HUES48 (cell line): ENCODE measurements at regions not wholly inside any gene's neighbourhood (a gene's known extent, or its start where the extent isn't known, plus 50 kb on each side); places are given as distances from the start of the nearest gene placed in this dataset.

Source experiments
- H3K27ac ChIP-seq: one replicate; pipeline ENCODE4 v1.7.0; 2013; ENCODE audit warnings: low read depth, low read length, inconsistent platforms
- H3K27me3 ChIP-seq: 2 replicates; pipeline ENCODE4 v1.6.1; 2013; ENCODE audit warnings: mild to moderate bottlenecking, low read length; ENCODE audit not compliant: control insufficient read depth, insufficient read depth
- H3K36me3 ChIP-seq: 2 replicates; pipeline ENCODE4 v1.6.1; 2013; ENCODE audit warnings: low read length; ENCODE audit not compliant: control insufficient read depth, insufficient read depth
- H3K4me1 ChIP-seq: 2 replicates; pipeline ENCODE4 v1.6.1; 2013; ENCODE audit warnings: mild to moderate bottlenecking, low read length; ENCODE audit not compliant: control insufficient read depth, insufficient read depth
- H3K4me3 ChIP-seq: 2 replicates; pipeline ENCODE4 v1.5.1; 2013; ENCODE audit warnings: mild to moderate bottlenecking, low read depth, low read length
- H3K9ac ChIP-seq: 2 replicates; pipeline ENCODE4 v1.6.1; 2013; ENCODE audit warnings: mild to moderate bottlenecking, low read depth, low read length, moderate library complexity
- H3K9me3 ChIP-seq: 2 replicates; pipeline ENCODE4 v1.6.1; 2013; ENCODE audit warnings: low read length; ENCODE audit not compliant: control insufficient read depth, insufficient read depth

DNA sequence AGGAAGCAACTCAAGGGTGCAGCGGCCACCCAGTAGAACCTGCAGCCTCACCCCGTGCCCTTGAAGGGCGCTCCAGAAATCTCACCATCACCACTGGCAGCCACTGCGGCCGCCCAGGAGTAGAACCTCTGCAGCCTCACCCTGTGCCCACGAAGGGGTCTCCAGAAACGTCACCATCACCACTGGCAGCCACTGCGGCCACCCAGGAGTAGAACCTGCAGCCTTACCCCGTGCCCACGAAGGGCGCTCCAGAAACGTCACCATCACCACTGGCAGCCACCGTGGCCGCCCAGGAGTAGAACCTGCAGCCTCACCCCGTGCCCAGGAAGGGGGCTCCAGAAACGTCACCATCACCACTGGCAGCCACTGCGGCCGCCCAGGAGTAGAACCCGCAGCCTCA, 336.0 kb downstream of the TEX29 start:
- Histone ChIP-seq H3K9me3 (no peaks in the 10 kb centered on the region), H3K4me1 (peaks cover 19% of the 10 kb centered on the region), H3K27ac (no peak overlapping the region), H3K27me3 (peaks cover 4% of the 10 kb centered on the region; the same call in 1 of the 2 replicates), H3K36me3 (no peaks in the 10 kb centered on the region), H3K4me3 (no peak overlapping the region), H3K9ac (no peak overlapping the region)

DNA sequence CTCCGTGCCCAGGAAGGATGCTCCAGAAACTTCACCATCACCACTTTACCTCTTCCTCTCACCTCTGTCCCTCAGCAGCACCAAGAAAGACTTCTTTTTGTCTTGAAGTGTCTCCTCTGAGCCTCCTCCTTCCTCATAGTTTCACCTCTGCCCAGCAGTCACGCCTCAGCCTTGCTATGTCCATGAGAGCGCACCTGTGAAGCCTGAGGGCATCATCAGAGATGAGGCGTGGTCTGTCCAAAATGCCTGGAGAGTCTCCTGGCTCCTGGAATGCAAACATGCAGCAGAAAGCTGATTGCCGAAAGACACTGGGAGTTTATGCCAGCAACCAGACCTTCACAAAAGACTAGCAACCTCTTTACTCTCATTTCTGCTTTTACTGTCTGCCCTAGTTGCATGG, 336.6 kb downstream of the TEX29 start:
- Histone ChIP-seq H3K4me3 (no peak overlapping the region), H3K4me1 (peaks cover 19% of the 10 kb centered on the region), H3K9ac (no peak overlapping the region), H3K27ac (no peak overlapping the region), H3K9me3 (no peaks in the 10 kb centered on the region), H3K36me3 (no peaks in the 10 kb centered on the region), H3K27me3 (peaks cover 4% of the 10 kb centered on the region; the same call in 1 of the 2 replicates)

DNA sequence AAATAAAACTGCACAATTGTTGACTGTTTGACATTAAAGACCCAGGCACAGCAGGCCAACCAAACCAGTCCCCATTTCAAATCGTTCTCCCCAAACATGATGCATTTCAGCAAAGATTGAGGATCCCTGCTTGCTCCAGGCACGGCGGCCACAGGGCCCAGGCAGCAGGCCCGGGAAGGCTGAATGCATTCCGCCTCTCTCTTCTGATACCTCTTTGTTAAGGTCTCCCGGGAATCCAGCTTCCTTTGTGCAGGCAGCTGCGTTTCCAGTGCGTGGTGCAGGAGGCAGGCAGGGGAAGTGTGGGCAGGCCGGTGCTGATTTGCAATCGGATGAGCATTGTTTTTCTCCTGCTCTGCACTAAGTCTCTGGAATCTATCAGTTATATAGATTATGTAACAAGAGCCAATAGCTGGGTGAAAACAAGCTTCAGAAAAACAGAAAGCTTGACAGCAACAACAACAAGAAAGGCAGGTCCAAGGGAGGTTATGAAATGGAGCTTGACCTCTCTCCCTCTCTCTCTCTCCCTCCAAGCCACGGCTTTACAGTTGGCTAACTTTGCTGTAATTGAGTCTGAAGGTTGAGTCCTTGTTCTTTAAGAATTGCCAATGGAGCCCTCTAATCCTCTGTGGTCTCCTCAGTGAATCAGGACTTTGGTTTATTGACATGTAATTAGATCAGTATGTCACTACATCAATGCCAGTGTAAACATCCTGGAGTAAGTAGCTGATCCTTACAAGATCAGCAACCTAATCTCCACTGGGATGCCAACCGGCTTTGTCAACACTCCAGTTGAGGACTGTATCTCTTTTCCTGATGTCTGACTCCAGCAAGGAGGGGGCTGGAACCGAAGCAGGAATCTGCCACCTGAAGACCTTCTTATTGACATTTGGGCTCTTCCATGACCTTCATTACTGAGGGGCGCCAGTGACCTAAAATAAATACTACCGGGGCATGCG, 338.0 kb downstream of the TEX29 start:
- Histone ChIP-seq H3K27me3 (peaks cover 4% of the 10 kb centered on the region; the same call in 1 of the 2 replicates), H3K4me3 (no peak overlapping the region), H3K27ac (peak overlapping the region; percentile 12), H3K36me3 (no peaks in the 10 kb centered on the region), H3K4me1 (peaks cover 19% of the 10 kb centered on the region), H3K9ac (peak overlapping the region; percentile 14; the same call in 1 of the 2 replicates), H3K9me3 (no peaks in the 10 kb centered on the region)

DNA sequence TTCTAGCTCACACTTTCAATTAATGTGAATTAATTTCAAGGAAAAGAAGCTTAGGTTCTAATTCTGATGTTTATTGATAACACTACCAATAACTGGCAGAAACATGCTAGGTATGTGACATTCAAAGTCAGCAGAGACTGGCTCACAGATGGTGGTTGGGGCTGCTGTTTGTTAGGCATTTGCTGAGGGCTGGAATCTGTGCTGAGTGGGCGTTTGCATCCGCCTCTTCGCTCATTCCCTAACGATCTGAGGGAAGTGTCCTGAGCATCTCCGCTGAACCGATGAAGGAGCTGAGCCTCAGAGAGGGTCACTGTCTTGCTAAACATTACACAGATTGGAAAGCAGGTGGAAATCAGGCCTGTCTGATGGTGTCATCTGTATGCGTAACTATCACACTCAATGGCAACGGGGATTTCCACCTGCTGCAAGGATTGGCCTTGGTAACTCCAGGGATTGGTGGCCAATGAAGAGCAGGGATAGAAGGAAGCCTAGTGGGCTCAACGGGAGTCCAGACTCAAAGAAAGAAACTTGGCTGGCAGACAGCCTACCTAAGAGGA, 338.9 kb downstream of the TEX29 start:
- Histone ChIP-seq H3K27ac (no peak overlapping the region), H3K9ac (no peak overlapping the region), H3K36me3 (no peaks in the 10 kb centered on the region), H3K4me1 (peaks cover 19% of the 10 kb centered on the region), H3K4me3 (no peak overlapping the region), H3K9me3 (no peaks in the 10 kb centered on the region), H3K27me3 (peaks cover 4% of the 10 kb centered on the region; the same call in 1 of the 2 replicates)

DNA sequence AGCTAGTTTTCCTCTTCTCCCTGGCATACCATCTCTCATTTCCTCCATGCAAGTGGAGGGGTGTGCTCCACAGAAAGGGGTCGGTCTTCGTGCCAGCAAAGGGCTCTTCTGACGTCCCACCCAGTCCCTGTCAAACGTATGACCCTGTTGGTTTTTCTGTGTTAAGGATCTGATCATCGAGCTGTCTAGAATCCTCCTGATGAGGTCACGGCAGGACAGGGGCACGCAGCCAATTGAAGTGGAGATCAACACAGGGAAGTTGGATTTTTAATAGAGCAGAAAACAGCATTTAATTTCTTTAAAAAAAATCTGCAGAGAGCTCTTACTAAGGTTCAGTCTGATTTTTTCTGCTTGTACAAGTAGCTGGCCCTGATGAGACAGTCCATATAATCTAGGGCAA, 339.4 kb downstream of the TEX29 start:
- peaks cover 4% of the 10 kb centered on the region; the same call in 1 of the 2 replicates for H3K27me3 ChIP-seq
- peaks cover 19% of the 10 kb centered on the region for H3K4me1 ChIP-seq
- H3K27ac ChIP-seq: no peak overlapping the region
- H3K4me3 ChIP-seq: no peak overlapping the region
- H3K9ac ChIP-seq: no peak overlapping the region
- H3K9me3 ChIP-seq: no peaks in the 10 kb centered on the region
- H3K36me3 ChIP-seq: no peaks in the 10 kb centered on the region

DNA sequence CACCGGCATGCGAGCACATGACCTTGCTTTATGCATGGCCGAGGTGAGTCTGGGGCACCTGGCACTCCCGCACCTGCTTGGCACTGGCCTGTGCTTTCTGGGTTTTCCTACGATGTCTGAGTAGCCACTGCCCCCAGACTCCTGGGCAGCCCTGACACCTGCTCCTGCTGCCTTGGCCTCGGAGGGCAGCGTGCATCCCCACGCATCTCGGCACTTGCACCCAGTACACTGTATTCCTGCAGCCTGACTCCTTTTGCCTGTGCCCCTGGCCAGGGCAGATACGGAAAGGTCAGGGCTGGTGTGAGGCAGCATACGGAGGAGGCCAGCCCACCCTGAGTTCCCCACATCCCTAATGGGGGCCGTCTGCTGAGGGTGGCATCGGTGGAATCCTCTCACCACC, 340.6 kb downstream of the TEX29 start:
- H3K36me3 ChIP-seq: no peaks in the 10 kb centered on the region
- H3K4me1 ChIP-seq: peaks cover 19% of the 10 kb centered on the region
- H3K27me3 ChIP-seq: peaks cover 4% of the 10 kb centered on the region; the same call in 1 of the 2 replicates
- no peaks in the 10 kb centered on the region for H3K9me3 ChIP-seq
- H3K27ac ChIP-seq: no peak overlapping the region
- H3K9ac ChIP-seq: no peak overlapping the region
- no peak overlapping the region for H3K4me3 ChIP-seq

DNA sequence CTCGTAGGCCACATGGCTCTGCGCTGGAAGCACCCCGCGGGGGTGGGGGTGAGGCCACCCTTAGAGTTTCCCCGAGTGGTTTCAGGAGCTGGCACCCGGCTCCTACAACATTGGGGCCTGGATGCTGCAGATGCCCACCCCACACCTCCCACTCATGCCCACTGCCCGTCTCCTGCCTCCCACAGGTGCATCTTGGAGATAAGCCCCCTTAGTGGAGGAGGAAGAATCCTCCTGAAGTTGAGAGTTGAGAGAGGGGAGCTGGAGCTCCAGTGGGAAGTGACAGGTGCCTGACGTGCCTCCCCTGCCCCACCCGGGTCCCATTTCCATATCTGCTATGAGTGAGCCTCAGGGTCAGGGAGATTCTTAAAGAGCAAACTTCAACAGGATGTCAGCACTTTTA, 341.3 kb downstream of the TEX29 start:
- Histone ChIP-seq H3K4me1 (peaks cover 19% of the 10 kb centered on the region), H3K27me3 (peaks cover 2% of the 10 kb centered on the region; the same call in 1 of the 2 replicates), H3K9me3 (no peaks in the 10 kb centered on the region)

DNA sequence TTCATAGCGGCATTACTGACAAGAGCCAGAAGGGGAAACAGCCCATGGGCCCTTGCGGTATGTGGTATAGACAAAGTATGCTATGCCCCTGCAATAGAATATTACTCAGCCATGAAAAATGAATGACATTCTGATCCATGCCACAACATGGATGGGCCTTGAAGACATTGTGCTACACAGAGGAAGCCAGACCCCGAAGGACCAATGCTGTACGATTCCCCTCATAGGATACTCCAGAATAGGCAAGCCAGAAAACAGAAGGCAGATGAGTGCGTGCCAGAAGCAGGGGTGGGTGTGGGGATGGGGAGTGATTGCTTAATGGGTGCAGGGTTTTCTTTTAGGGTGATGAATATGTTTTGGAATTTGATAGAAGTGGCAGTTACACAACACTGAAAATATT, 342.0 kb downstream of the TEX29 start:
- no peak overlapping the region for H3K27ac ChIP-seq
- H3K4me3 ChIP-seq: no peak overlapping the region
- peaks cover 19% of the 10 kb centered on the region for H3K4me1 ChIP-seq
- no peaks in the 10 kb centered on the region for H3K27me3 ChIP-seq
- no peak overlapping the region for H3K9ac ChIP-seq
- no peaks in the 10 kb centered on the region for H3K9me3 ChIP-seq
- H3K36me3 ChIP-seq: no peaks in the 10 kb centered on the region

More for the DNA sequence above, 341.3 kb downstream of the TEX29 start:
- no peak overlapping the region for H3K9ac ChIP-seq
- H3K36me3 ChIP-seq: no peaks in the 10 kb centered on the region
- H3K27ac ChIP-seq: no peak overlapping the region
- H3K4me3 ChIP-seq: no peak overlapping the region

DNA sequence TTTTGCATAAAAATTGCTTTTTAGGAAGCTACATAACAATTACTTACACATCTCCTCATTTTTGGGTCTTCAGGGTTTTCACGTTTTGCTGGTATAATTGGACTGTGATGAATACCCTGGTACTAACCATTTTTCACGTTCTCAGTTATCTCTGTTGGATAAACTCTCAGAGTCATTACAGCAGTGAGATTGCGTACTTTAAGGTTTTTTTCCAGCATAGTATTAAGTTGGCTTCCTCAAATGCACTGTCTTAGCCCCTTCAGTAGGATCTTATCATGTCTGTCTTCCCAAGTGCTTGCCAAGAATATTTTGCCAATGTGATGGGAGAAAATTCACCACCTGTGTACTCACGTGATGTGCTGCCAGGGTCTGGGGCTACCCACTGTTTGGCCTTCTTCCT, 342.5 kb downstream of the TEX29 start:
- H3K27ac ChIP-seq: no peak overlapping the region
- H3K4me1 ChIP-seq: peaks cover 16% of the 10 kb centered on the region
- no peaks in the 10 kb centered on the region for H3K27me3 ChIP-seq
- no peaks in the 10 kb centered on the region for H3K36me3 ChIP-seq
- no peaks in the 10 kb centered on the region for H3K9me3 ChIP-seq
- no peak overlapping the region for H3K4me3 ChIP-seq
- H3K9ac ChIP-seq: no peak overlapping the region

DNA sequence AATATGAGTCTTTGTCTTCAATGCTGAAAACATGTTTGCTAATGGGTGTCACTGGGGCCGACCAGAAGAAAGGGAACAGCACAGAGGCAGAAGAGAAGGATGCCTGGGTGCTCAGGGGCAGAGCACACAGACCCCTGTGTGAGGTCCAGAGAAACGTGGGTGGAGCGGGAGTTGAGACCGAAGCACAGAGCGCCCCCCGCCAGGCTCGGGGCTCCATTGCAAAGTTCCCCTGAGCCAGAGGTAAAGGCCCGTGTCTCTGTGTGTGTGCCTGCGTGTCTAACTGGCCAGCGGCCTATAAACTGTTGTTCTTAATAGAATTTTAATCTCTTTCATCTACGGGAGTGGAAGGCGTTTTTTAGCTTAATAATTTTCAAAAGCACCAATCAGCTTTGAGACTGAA, 343.1 kb downstream of the TEX29 start:
- H3K4me3 ChIP-seq: no peak overlapping the region
- H3K4me1 ChIP-seq: peaks cover 10% of the 10 kb centered on the region
- no peak overlapping the region for H3K27ac ChIP-seq
- no peaks in the 10 kb centered on the region for H3K36me3 ChIP-seq
- H3K9ac ChIP-seq: no peak overlapping the region
- H3K9me3 ChIP-seq: no peaks in the 10 kb centered on the region
- H3K27me3 ChIP-seq: no peaks in the 10 kb centered on the region

DNA sequence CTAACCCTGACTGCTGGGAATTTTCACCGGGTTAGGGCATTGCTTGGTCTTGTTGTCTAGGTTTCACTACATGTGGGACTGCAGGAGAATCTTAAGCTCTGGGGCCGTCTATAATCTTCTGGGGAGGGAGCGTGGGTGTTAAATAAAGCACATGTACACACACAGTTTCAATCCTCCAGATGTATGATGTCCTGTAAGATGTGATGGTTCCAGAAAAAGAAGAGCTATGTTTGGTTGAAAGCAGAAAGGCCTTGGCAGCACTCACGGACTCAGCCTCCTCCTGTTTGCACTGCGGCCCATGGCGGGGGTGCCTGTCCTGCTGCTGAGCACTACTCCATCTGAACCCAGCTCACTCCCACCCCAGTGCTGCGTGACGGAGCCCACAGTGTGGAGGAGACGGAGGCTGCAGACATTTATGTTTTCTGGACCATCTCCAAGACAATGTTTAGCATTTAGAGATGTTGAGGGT, 343.5 kb downstream of the TEX29 start:
- Histone ChIP-seq H3K4me3 (no peak overlapping the region), H3K9me3 (no peaks in the 10 kb centered on the region), H3K9ac (no peak overlapping the region), H3K27me3 (no peaks in the 10 kb centered on the region), H3K36me3 (no peaks in the 10 kb centered on the region), H3K27ac (no peak overlapping the region), H3K4me1 (peaks cover 5% of the 10 kb centered on the region)
